Activated naive CD8-positive, alpha-beta T cell treated with anti-CD3 and anti-CD28 coated beads, Interleukin-2, amount 50 U/mL, for 24 hours (primary cell): ENCODE measurements at regions not wholly inside any gene's neighbourhood (a gene's known extent, or its start where the extent isn't known, plus 50 kb on each side); places are given as distances from the start of the nearest gene placed in this dataset.
"Not testable (repeated sequence)": the region's sequence is repeated elsewhere in the genome, so short reads cannot be mapped to it uniquely, and the experiment has no call there.

Experiments used
- ATAC-seq: fragments of 150-1000 bp; cut with Tn5 transposase; one replicate; pipeline ENCODE4 v1.10.0; 2021
- DNase-seq: peaks from one replicate; pipeline ENCODE4 v3.0.0; 2021
- H3K27ac Mint-ChIP-seq: one replicate; pipeline ENCODE4 v1.8.0; 2021; ENCODE audit warnings: mild to moderate bottlenecking, mixed read lengths
- H3K27me3 Mint-ChIP-seq: one replicate; pipeline ENCODE4 v1.8.0; 2021; ENCODE audit warnings: mixed read lengths
- H3K36me3 Mint-ChIP-seq: one replicate; pipeline ENCODE4 v1.8.0; 2021; ENCODE audit warnings: low read depth, mixed read lengths
- H3K4me1 Mint-ChIP-seq: one replicate; pipeline ENCODE4 v1.8.0; 2021; ENCODE audit warnings: mixed read lengths
- H3K4me3 Mint-ChIP-seq: one replicate; pipeline ENCODE4 v1.8.0; 2021; ENCODE audit warnings: mild to moderate bottlenecking, moderate library complexity, mixed read lengths
- H3K9me3 Mint-ChIP-seq: one replicate; pipeline ENCODE4 v1.8.0; 2021; ENCODE audit warnings: mixed read lengths

DNA sequence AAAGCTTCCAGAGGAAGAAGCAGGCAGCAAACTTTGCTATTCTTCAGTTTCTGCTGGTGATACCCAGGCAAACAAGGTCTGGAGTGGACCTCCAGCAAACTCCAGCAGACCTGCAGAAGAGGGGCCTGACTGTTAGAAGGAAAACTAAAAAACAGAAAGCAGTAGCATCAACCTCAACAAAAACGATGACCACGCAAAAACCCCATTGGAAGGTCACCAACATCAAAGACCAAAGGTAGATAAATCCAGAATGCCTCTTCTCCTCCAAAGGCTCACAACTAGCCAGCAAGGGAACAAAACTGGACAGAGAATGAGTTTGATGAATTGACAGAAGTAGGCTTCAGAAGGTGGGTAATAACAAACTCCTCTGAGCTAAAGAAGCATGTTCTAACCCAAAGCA, 127.1 kb downstream of the SLITRK1 start:
- H3K4me1 Mint-ChIP-seq, H3K4me3 Mint-ChIP-seq, ATAC-seq, H3K36me3 Mint-ChIP-seq, DNase-seq, H3K27ac Mint-ChIP-seq, H3K27me3 Mint-ChIP-seq: not testable (repeated sequence)
- H3K9me3 Mint-ChIP-seq = peaks cover 14% of the 10 kb centered on the region

GRCh38 chr13:83753912-83754624, 128.2 kb downstream of the SLITRK1 start:
- H3K27me3 Mint-ChIP-seq = no peaks in the 10 kb centered on the region
- no peak overlapping the region for H3K27ac Mint-ChIP-seq
- H3K9me3 Mint-ChIP-seq = peaks cover 14% of the 10 kb centered on the region
- no peak overlapping the region for H3K4me3 Mint-ChIP-seq
- DNase-seq (no peak), ATAC-seq (no peak)
- no peaks in the 10 kb centered on the region for H3K36me3 Mint-ChIP-seq
- H3K4me1 Mint-ChIP-seq = no peaks in the 10 kb centered on the region

DNA sequence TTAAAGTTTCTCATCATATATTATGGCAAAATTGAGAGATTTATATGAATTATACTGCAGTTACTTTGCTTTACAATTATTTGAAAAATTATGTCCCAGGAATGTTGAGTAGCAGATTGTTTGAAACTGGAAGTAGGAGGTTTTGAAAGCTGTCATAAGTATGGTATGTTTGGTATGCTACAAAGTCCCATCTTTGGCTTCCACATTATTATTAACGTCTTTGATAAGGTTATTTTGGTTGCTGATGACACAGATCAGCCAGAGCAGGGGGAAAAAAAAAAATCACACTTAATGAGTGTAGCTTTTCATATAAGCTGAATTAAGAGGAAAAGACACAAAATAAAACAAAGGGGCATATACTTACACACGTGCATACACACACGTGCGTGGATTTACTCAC, 130.1 kb downstream of the SLITRK1 start:
- Mint-ChIP-seq H3K27ac (no peak overlapping the region), H3K4me3 (no peak overlapping the region), H3K36me3 (no peaks in the 10 kb centered on the region), H3K27me3 (no peaks in the 10 kb centered on the region), H3K9me3 (peaks cover 14% of the 10 kb centered on the region), H3K4me1 (no peaks in the 10 kb centered on the region)
- DNase-seq = no peak
- no peak for ATAC-seq

GRCh38 chr13:83740622-83741021, 141.7 kb downstream of the SLITRK1 start:
- Mint-ChIP-seq H3K36me3 (no peaks in the 10 kb centered on the region), H3K27me3 (no peaks in the 10 kb centered on the region), H3K9me3 (peaks cover 6% of the 10 kb centered on the region), H3K4me3 (no peak overlapping the region), H3K27ac (no peak overlapping the region), H3K4me1 (no peaks in the 10 kb centered on the region)
- ATAC-seq (no peak), DNase-seq (no peak)

DNA sequence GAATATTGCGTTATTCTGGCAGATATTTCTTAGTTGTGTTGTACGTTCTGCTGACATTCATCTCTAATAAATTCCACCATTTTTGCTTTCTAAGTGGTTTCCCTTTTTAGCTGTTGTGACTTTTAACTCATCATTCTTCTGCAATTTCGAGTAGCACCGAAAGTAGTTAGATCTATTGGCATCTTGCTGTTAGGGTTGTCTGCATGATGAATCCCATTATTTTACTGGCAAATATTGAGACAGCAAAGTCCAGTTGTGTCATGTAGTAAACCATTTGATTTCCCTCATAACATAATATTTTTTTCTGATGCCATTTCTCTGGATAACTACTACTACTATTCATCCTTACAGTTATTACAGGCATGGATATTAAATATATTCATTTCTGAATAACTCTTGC, 143.9 kb downstream of the SLITRK1 start:
- Mint-ChIP-seq H3K27me3 (no peaks in the 10 kb centered on the region), H3K4me1 (no peaks in the 10 kb centered on the region), H3K9me3 (peaks cover 6% of the 10 kb centered on the region), H3K27ac (no peak overlapping the region), H3K4me3 (no peak overlapping the region), H3K36me3 (no peaks in the 10 kb centered on the region)
- DNase-seq = no peak
- ATAC-seq = no peak

GRCh38 chr13:83733293-83733692, 149.0 kb downstream of the SLITRK1 start:
- DNase-seq (no peak), ATAC-seq (no peak)
- H3K4me3 Mint-ChIP-seq = no peak overlapping the region
- H3K36me3 Mint-ChIP-seq = no peaks in the 10 kb centered on the region
- H3K4me1 Mint-ChIP-seq = no peaks in the 10 kb centered on the region
- no peaks in the 10 kb centered on the region for H3K27me3 Mint-ChIP-seq
- peaks cover 3% of the 10 kb centered on the region for H3K9me3 Mint-ChIP-seq
- H3K27ac Mint-ChIP-seq = no peak overlapping the region

DNA sequence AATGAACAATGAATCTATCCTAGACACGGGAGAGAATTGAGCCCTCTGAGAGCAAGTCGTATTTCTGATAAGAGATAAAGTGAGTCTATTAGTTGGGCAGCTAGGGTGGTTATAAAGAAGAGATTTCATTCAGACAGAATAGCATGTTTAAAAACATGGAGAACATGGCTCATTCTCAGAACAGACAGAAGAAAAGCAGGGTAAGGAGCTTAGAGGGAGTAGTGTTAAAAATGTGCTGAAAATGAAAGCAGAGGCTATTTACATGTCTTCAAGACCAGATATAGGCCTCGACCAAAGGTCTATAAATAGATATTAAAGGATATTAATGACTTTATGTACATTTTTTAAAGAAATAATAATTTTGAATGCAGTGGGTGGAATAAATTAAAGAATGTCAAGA, 149.5 kb downstream of the SLITRK1 start:
- no peak overlapping the region for H3K4me3 Mint-ChIP-seq
- H3K27ac Mint-ChIP-seq = no peak overlapping the region
- H3K27me3 Mint-ChIP-seq = no peaks in the 10 kb centered on the region
- DNase-seq (no peak), ATAC-seq (no peak)
- no peaks in the 10 kb centered on the region for H3K36me3 Mint-ChIP-seq
- peaks cover 3% of the 10 kb centered on the region for H3K9me3 Mint-ChIP-seq
- no peaks in the 10 kb centered on the region for H3K4me1 Mint-ChIP-seq

DNA sequence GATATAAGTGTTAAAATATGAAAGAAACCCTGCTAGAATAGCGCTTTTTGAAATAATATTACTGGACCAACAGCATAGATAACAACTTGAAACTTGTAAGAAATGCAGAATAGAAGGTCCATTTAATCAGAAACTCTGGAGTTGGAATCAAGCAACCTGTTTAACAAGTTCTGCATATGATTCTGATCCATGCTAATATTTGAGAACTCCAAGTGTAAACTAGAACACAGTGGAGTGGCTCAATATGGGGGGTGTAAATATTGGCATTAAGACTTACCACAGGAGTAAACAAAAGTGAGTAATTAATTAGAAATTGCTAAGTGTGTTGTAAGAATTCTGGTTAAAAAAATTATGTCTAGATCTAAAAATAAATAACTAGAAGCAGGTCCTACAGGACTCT, 151.2 kb downstream of the SLITRK1 start:
- H3K27ac Mint-ChIP-seq = no peak overlapping the region
- DNase-seq = no peak

GRCh38 chr13:83730674-83731073, 151.6 kb downstream of the SLITRK1 start:
- DNase-seq = no peak
- no peaks in the 10 kb centered on the region for H3K36me3 Mint-ChIP-seq
- H3K4me3 Mint-ChIP-seq = no peak overlapping the region
- H3K4me1 Mint-ChIP-seq = no peaks in the 10 kb centered on the region
- H3K27me3 Mint-ChIP-seq = no peaks in the 10 kb centered on the region
- H3K9me3 Mint-ChIP-seq = peaks cover 6% of the 10 kb centered on the region
- no peak overlapping the region for H3K27ac Mint-ChIP-seq
- no peak for ATAC-seq

More for the DNA sequence above, 151.2 kb downstream of the SLITRK1 start:
- H3K9me3 Mint-ChIP-seq = peaks cover 6% of the 10 kb centered on the region
- no peaks in the 10 kb centered on the region for H3K36me3 Mint-ChIP-seq
- ATAC-seq = no peak
- no peaks in the 10 kb centered on the region for H3K4me1 Mint-ChIP-seq
- H3K4me3 Mint-ChIP-seq = no peak overlapping the region
- H3K27me3 Mint-ChIP-seq = no peaks in the 10 kb centered on the region

- DNase-seq = no peak
- Mint-ChIP-seq H3K9me3 (peaks cover 7% of the 10 kb centered on the region), H3K27ac (no peak overlapping the region), H3K4me3 (no peak overlapping the region), H3K4me1 (no peaks in the 10 kb centered on the region), H3K27me3 (no peaks in the 10 kb centered on the region), H3K36me3 (no peaks in the 10 kb centered on the region)
- ATAC-seq = no peak
Measured at GRCh38 chr13:83722443-83722842, 159.8 kb downstream of the SLITRK1 start.

DNA sequence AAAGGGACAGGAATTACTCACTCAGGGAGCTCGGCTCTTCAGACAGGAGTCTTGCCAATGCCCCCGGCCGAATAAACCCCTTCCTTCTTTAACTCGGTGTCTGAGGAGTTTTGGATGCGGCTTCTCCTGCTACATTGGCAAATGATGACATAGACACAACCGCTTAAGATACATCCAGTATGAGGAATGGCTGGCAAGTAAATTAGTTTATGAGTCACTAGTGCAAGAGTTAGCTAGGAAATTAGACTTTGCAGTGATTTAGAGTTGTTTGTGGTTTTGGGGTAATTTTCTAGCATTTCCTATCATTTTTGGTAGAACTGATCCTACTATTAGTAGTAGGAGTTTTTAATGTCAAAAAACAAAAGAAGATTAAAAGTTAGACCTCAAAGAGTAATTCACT, 166.2 kb downstream of the SLITRK1 start:
- Mint-ChIP-seq H3K4me3 (no peak overlapping the region), H3K9me3 (peaks cover 4% of the 10 kb centered on the region), H3K27me3 (no peaks in the 10 kb centered on the region), H3K4me1 (no peaks in the 10 kb centered on the region), H3K27ac (no peak overlapping the region), H3K36me3 (no peaks in the 10 kb centered on the region)
- ATAC-seq (no peak), DNase-seq (no peak)

GRCh38 chr13:83714236-83714635, 168.0 kb downstream of the SLITRK1 start:
- no peak for DNase-seq
- Mint-ChIP-seq H3K27me3 (no peaks in the 10 kb centered on the region), H3K4me1 (no peaks in the 10 kb centered on the region), H3K9me3 (peaks cover 4% of the 10 kb centered on the region), H3K36me3 (no peaks in the 10 kb centered on the region), H3K4me3 (no peak overlapping the region), H3K27ac (no peak overlapping the region)
- no peak for ATAC-seq

GRCh38 chr13:83710133-83710515, 172.2 kb downstream of the SLITRK1 start:
- no peak overlapping the region for H3K27ac Mint-ChIP-seq

GRCh38 chr13:83709426-83710132, 172.7 kb downstream of the SLITRK1 start:
- DNase-seq = no peak
- no peaks in the 10 kb centered on the region for H3K4me1 Mint-ChIP-seq
- H3K9me3 Mint-ChIP-seq = peaks cover 4% of the 10 kb centered on the region
- H3K4me3 Mint-ChIP-seq = no peak overlapping the region
- H3K27ac Mint-ChIP-seq = no peak overlapping the region
- H3K27me3 Mint-ChIP-seq = no peaks in the 10 kb centered on the region
- no peaks in the 10 kb centered on the region for H3K36me3 Mint-ChIP-seq
- no peak for ATAC-seq

More at GRCh38 chr13:83710133-83710515, 172.2 kb downstream of the SLITRK1 start:
- H3K4me3 Mint-ChIP-seq = no peak overlapping the region
- peaks cover 4% of the 10 kb centered on the region for H3K9me3 Mint-ChIP-seq
- ATAC-seq = no peak
- H3K36me3 Mint-ChIP-seq = no peaks in the 10 kb centered on the region
- H3K27me3 Mint-ChIP-seq = no peaks in the 10 kb centered on the region
- DNase-seq = no peak
- no peaks in the 10 kb centered on the region for H3K4me1 Mint-ChIP-seq

DNA sequence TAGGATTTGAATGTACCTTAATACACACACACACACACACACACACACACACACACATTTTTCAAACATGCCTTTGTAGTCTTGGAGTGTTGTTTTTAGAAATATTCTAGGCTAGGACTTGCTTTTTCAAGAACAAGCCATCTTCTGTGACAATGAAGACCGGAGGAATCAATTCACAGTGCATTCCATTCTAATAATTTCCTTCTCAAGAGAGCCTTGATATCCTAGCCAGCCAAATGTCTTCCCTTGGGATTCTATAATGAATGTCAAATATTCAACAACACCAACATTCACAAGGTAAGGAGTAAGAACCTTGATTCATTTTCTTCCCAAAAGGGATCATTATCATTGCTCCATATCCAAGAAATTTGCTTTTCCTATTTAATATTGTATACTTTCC, 180.3 kb downstream of the SLITRK1 start:
- H3K9me3 Mint-ChIP-seq = no peaks in the 10 kb centered on the region
- no peak for DNase-seq
- no peak for ATAC-seq
- H3K4me3 Mint-ChIP-seq = no peak overlapping the region
- no peaks in the 10 kb centered on the region for H3K4me1 Mint-ChIP-seq
- no peaks in the 10 kb centered on the region for H3K36me3 Mint-ChIP-seq
- H3K27ac Mint-ChIP-seq = no peak overlapping the region
- H3K27me3 Mint-ChIP-seq = no peaks in the 10 kb centered on the region
